Heart left ventricle (tissue), 13 donors: ENCODE measurements at regions not wholly inside any gene's neighbourhood (a gene's known extent, or its start where the extent isn't known, plus 50 kb on each side); places are given as distances from the start of the nearest gene placed in this dataset.

Experiments used
- CTCF ChIP-seq, 12 donors: fragments of 200-600 bp; sonication (generic) in 4 of 12; IDR thresholded peaks; one replicate each; pipeline versions ENCODE4 v1.5.0 to v1.8.0; 2018 to 2022; ENCODE audit warnings: antibody characterized with exemption in 12 of 12, mild to moderate bottlenecking in 5 of 12
- POLR2A ChIP-seq, 2 donors: fragments of 450-650 bp; IDR thresholded peaks; one replicate each; pipeline ENCODE4 v1.6.1; 2017; ENCODE audit warnings: antibody characterized with exemption in 2 of 2, mild to moderate bottlenecking in 2 of 2, moderate library complexity in 2 of 2
- donor health status: ischemic (EF 13 %, LVEDD 7.1; RV severe dilation, severe dysfunction).
- donor health status: DM: no; HTN: yes; CAD: no.
- donor health status: DM: no; HTN: no; CAD: no.
- donor health status: ischemic (EF 25% LVEDD 6.9; RV normal size, moderate dysfunction).
- donor health status: ischemic (EF 25% LVEDD 5.7; RV mildly dilated, moderate dysfunction).
- donor health status: ischemic (EF 35%, LVEDD 5.7; RV mildly dilated, moderate dysfunction).
- donor health status: nonischemic (EF 11% LVEDD 7.7; RV severe dilation, severe dysfunction).
- donor health status: DM: yes; HTN: yes; CAD: no.
- donor health status: PGD.
- donor health status: ischemic (EF 29% LVEDD 5.4; RV normal size, mild dysfunction).
- donor health status: nonischemic (EF 23%, LVEDD 6.1; RV moderate dilation, normal function).

GRCh38 chr5:29654954-29655353 is 1538.5 kb upstream of the CDH6 start:
- TF ChIP-seq POLR2A (IDR thresholded peaks at IDR 0.05) (no peak), CTCF (IDR thresholded peaks at IDR 0.05) (no peak)
